GM12878 (cell line): ENCODE measurements at regions not wholly inside any gene's neighbourhood (a gene's known extent, or its start where the extent isn't known, plus 50 kb on each side); places are given as distances from the start of the nearest gene placed in this dataset.

ENCODE experiments used
- ATAC-seq: fragments of 200-7000 bp; cut with Tn5 transposase; 3 replicates; pipeline ENCODE4 v1.9.1; 2020; ENCODE audit warnings: mild to moderate bottlenecking, moderate library complexity
- BruUV-seq: library from RNA; stranded (reverse); fragments of 400-500 nt; replicated peaks from 2 replicates; lab custom pipeline; 2021; lab: Mats Ljungman, UMichigan
- CTCF ChIA-PET: fragments of 300-600 bp; sonication (Branson Sonifier 250); formaldehyde crosslinking; extraction: SDS; loops from one replicate; lab custom pipeline; 2021; ENCODE audit warnings: inconsistent platforms; lab: Yijun Ruan, JAX
- POLR2A ChIA-PET: fragments of 350-600 bp; formaldehyde crosslinking; extraction: SDS; loops from one replicate; lab custom pipeline; 2021; ENCODE audit warnings: inconsistent platforms; lab: Charles Lee
- RAD21 ChIA-PET: fragments of 300-600 bp; sonication (Branson Sonifier 250); formaldehyde crosslinking; loops from one replicate; lab custom pipeline; 2023; ENCODE audit warnings: antibody characterized with exemption; ENCODE audit not compliant: unreplicated experiment; lab: Charles Lee
- SMC1A ChIA-PET: fragments of 300-600 bp; sonication (Branson Sonifier 250); formaldehyde crosslinking; loops from one replicate; lab custom pipeline; 2023; ENCODE audit not compliant: unreplicated experiment, uncharacterized antibody; lab: Charles Lee
- DNase-seq: peaks from one replicate; pipeline ENCODE4 v3.0.0-alpha.2; 2011; ENCODE audit warnings: low read depth, low spot score
- FAIRE-seq: peaks from 3 replicates; lab custom pipeline; 2011; peaks lifted over from hg19 to GRCh38; lab: Jason Lieb, UNC
- H2AFZ ChIP-seq: 2 replicates; pipeline ENCODE4 v1.6.0; 2011; ENCODE audit warnings: low read depth, low read length, control low read depth; ENCODE audit not compliant: control insufficient read depth
- H3K27ac ChIP-seq: 2 replicates; pipeline ENCODE4 v1.5.1; 2011; ENCODE audit warnings: control low read depth; ENCODE audit not compliant: control insufficient read depth, insufficient read depth
- H3K27me3 ChIP-seq, 2 experiments: replicated peaks in 1 of 2; 2 replicates each; pipeline versions ENCODE4 v1.6.0 to v1.6.1; 2011; ENCODE audit warnings: low read length in 1 of 2; ENCODE audit not compliant: control insufficient read depth in 2 of 2, insufficient read depth in 2 of 2
- H3K36me3 ChIP-seq, 2 experiments: 2 replicates each; pipeline ENCODE4 v1.5.1; 2011; ENCODE audit warnings: low read length in 1 of 2; ENCODE audit not compliant: control insufficient read depth in 2 of 2, insufficient read depth in 2 of 2
- H3K4me1 ChIP-seq: 2 replicates; pipeline ENCODE4 v1.6.1; 2011; ENCODE audit warnings: mild to moderate bottlenecking, low read length, moderate library complexity, mixed read lengths; ENCODE audit not compliant: control insufficient read depth, insufficient read depth
- H3K4me2 ChIP-seq: 2 replicates; pipeline ENCODE4 v1.6.0; 2011; ENCODE audit warnings: control low read depth; ENCODE audit not compliant: control insufficient read depth, insufficient read depth
- H3K4me3 ChIP-seq: fragments of 200-600 bp; sonication (generic); 2 replicates; pipeline ENCODE4 v1.5.1; 2016
- H3K79me2 ChIP-seq: 2 replicates; pipeline ENCODE4 v1.6.0; 2011; ENCODE audit warnings: low read length; ENCODE audit not compliant: control insufficient read depth, insufficient read depth
- H3K9ac ChIP-seq: 2 replicates; pipeline ENCODE4 v1.8.0; 2011; ENCODE audit warnings: low read length, control low read depth, mixed read lengths; ENCODE audit not compliant: control insufficient read depth, insufficient read depth
- H3K9me3 ChIP-seq: replicated peaks from 3 replicates; pipeline ENCODE4 v1.5.1; 2011; ENCODE audit warnings: mild to moderate bottlenecking, low read length; ENCODE audit not compliant: control insufficient read depth, insufficient read depth
- H4K20me1 ChIP-seq: 2 replicates; pipeline ENCODE4 v1.6.0; 2011; ENCODE audit not compliant: control insufficient read depth, insufficient read depth
- ASH2L ChIP-seq: fragments of 300-600, 200-600 bp; sonication (generic); IDR thresholded peaks from 2 replicates; pipeline ENCODE4 v1.6.1; 2017; ENCODE audit warnings: low read depth, mild to moderate bottlenecking, borderline replicate concordance
- PAX5 ChIP-seq: IDR thresholded peaks from 2 replicates; pipeline ENCODE4 v1.6.1; 2011; ENCODE audit warnings: low read depth, low read length, borderline replicate concordance
- WGBS: methylation state at CpG from one replicate; pipeline ENCODE4 v1.1.6; 2016; ENCODE audit warnings: low lambda C conversion rate; ENCODE audit not compliant: insufficient replicate concordance, insufficient coverage; ENCODE audit errors: missing lambda C conversion rate; 5-methylcytosine and 5-hydroxymethylcytosine counted together
- in situ Hi-C: fragments of 300-500 bp; cut with MboI; formaldehyde crosslinking; loops from 9 replicates; pipeline ENCODE4 v1.14.3; 2018; ENCODE audit warnings: mixed read lengths
- intact Hi-C: fragments of 100-400 bp; cut with micrococcal nuclease; formaldehyde crosslinking; loops from one replicate; pipeline ENCODE4 v1.14.2; 2022; ENCODE audit not compliant: unreplicated experiment
- TF ChIP-seq, protein P1 (sequence below): fragments of 450-650 bp; IDR thresholded peaks from 2 replicates; pipeline ENCODE4 v1.6.1; 2014; ENCODE audit warnings: mild to moderate bottlenecking

DNA sequence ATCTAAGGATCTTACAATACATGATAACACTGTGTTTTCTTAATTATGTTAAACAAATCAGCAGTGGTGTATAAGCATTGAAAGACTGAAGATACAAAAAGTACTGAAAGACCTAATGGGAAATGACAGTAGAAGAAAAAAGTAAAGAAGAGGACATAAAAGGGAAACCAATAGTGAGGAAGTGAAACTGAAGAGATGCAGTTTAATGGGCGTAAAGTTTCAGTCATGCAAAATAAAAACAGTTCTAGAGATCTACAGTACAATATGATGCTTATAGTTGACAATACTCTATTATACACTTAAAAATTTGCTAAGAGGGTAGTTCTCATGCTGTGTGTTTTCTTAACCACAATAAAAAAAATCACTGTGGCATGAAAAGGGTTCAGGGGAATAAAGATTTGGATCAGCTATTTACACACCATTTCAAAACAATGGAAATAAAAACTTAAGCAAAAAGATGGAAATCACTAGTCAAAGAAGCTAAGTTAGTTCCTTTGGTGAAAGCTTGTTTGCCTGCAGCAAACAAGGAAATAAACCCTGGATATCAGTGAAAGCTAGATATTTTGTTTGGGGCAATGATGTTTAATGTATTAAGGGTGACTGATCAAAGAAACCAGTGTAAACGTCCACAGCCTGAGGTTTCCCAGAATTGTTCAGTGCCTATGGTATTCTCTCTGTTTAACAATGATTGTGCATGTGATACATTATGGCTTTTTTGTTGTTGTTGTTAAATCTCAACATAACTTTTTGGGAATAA lies 1160.8 kb upstream of the ADGRL2 start (continued):
- TF ChIP-seq, protein P1, sequence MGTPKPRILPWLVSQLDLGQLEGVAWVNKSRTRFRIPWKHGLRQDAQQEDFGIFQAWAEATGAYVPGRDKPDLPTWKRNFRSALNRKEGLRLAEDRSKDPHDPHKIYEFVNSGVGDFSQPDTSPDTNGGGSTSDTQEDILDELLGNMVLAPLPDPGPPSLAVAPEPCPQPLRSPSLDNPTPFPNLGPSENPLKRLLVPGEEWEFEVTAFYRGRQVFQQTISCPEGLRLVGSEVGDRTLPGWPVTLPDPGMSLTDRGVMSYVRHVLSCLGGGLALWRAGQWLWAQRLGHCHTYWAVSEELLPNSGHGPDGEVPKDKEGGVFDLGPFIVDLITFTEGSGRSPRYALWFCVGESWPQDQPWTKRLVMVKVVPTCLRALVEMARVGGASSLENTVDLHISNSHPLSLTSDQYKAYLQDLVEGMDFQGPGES = no peak

DNA sequence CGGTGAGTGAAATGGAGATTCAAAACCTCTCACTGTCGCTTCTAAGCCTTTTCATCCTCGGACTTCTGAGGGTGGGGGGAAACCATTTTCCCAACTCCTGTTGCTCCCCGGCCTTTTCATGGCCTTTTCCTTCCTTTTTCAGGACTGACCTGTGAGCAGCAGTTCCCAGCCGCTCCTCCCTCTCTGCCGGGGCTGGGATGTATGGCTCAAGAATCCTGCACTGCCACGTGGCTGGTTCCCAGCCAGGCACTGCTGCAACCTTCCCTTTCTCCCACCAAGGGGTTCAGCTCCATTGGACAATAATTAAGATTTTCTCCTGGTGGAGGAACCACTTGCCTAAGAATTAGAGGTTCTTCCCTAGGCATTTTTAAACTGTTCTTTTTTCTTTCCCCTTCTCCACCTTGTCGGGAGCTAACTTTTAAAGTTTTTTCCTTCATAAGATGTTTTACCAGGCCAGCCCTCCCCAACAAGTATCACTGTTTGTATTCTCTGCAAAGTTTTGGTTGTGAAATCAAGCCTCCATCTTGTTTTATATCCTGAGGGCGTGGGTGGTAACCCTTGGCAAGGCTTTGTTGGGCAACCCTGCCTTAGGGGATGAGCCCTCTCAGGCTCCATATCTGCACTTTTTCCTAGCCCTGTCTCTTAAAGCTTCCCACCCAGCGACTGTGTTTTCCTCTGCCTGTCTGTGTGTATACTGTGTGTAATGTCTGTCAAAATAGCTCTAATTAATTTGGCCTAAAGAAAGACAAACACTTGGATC lies 1166.6 kb upstream of the ADGRL2 start:
- Histone ChIP-seq H3K4me3 (no peak overlapping the region), H3K27me3 (no peaks in the 10 kb centered on the region), H3K4me1 (no peaks in the 10 kb centered on the region; the same call in 1 of the 2 replicates), H3K9me3 (no peaks in the 10 kb centered on the region; the same call in 2 of the 3 replicates), H3K9ac (no peak overlapping the region), H3K27ac (no peak overlapping the region), H3K79me2 (no peaks in the 10 kb centered on the region), H4K20me1 (no peaks in the 10 kb centered on the region), H3K4me2 (no peak overlapping the region), H3K36me3 (no peaks in the 10 kb centered on the region), H2AFZ (no peak overlapping the region)
- RAD21 ChIA-PET = no interaction called here
- BruUV-seq = no TSS peak
- WGBS = 30% methylated on average over 10 of the region's 10 CpGs
- FAIRE-seq (no peak), DNase-seq (no peak), ATAC-seq (no peak)
- CTCF ChIA-PET = no interaction called here
- SMC1A ChIA-PET = no interaction called here
- intact Hi-C loops = no loop called here
- no peak for TF ChIP-seq PAX5
- TF ChIP-seq ASH2L = no peak
- in situ Hi-C loops = no loop called here
- POLR2A ChIA-PET = no interaction called here
